SK-N-MC (cell line): ENCODE measurements at regions not wholly inside any gene's neighbourhood (a gene's known extent, or its start where the extent isn't known, plus 50 kb on each side); places are given as distances from the start of the nearest gene placed in this dataset.

ENCODE experiments used
- DNase-seq: peaks from one replicate; pipeline ENCODE4 v3.0.0-alpha.2; 2011; ENCODE audit warnings: low read depth, low spot score
- H3K27ac ChIP-seq: fragments of 200-600 bp; sonication (generic); 2 replicates; pipeline ENCODE4 v1.5.1; 2016; ENCODE audit warnings: mixed run types
- H3K36me3 ChIP-seq: fragments of 200-600 bp; sonication (generic); 2 replicates; pipeline ENCODE4 v1.6.1; 2017; ENCODE audit warnings: antibody characterized with exemption, low read length, mixed read lengths; ENCODE audit not compliant: insufficient read depth
- H3K4me3 ChIP-seq: fragments of 200-600 bp; sonication (generic); 2 replicates; pipeline ENCODE4 v1.5.1; 2016
- H3K9ac ChIP-seq: fragments of 200-600 bp; sonication (generic); 2 replicates; pipeline ENCODE4 v1.8.0; 2017; ENCODE audit warnings: mixed run types, mixed read lengths; ENCODE audit not compliant: insufficient read length
- H3K9me3 ChIP-seq: fragments of 200-600 bp; sonication (generic); 2 replicates; pipeline ENCODE4 v1.6.1; 2017; ENCODE audit warnings: low read depth, mild to moderate bottlenecking, antibody characterized with exemption, low read length, moderate library complexity, mixed read lengths
- EZH2 ChIP-seq: fragments of 200-600 bp; sonication (generic); IDR thresholded peaks from one replicate; pipeline ENCODE4 v1.6.1; 2017; ENCODE audit warnings: antibody characterized with exemption
- FOXP2 ChIP-seq: optimal IDR thresholded peaks from 2 replicates; pipeline ENCODE3; 2011; ENCODE audit warnings: mild to moderate bottlenecking, moderate library complexity; ENCODE audit not compliant: insufficient read depth; ENCODE audit errors: extremely low read length, control extremely low read depth
- POLR2AphosphoS5 ChIP-seq: IDR thresholded peaks from 2 replicates; pipeline ENCODE4 v1.6.1; 2012; ENCODE audit warnings: mild to moderate bottlenecking, low read depth, low read length, borderline replicate concordance

- TF ChIP-seq FOXP2 (no peak), EZH2 (no peak), POLR2AphosphoS5 (no peak)
- DNase-seq = no peak
- H3K27ac ChIP-seq = no peak overlapping the region
- no peaks in the 10 kb centered on the region; the same call in 1 of the 2 replicates for H3K9me3 ChIP-seq
- no peak overlapping the region for H3K4me3 ChIP-seq
- H3K9ac ChIP-seq = no peak overlapping the region
- no peaks in the 10 kb centered on the region for H3K36me3 ChIP-seq
These were observed 305.4 kb upstream of the NDST4 start for GRCh38 chr4:115418635-115419396.

GRCh38 chr4:115396034-115396433 is 282.6 kb upstream of the NDST4 start:
- Histone ChIP-seq H3K4me3 (no peak overlapping the region), H3K9me3 (no peaks in the 10 kb centered on the region), H3K9ac (no peak overlapping the region), H3K27ac (no peak overlapping the region), H3K36me3 (no peaks in the 10 kb centered on the region)
- no peak for TF ChIP-seq EZH2
- TF ChIP-seq FOXP2 = no peak
- TF ChIP-seq POLR2AphosphoS5 = no peak
- no peak for DNase-seq

GRCh38 chr4:115376866-115377265 is 263.4 kb upstream of the NDST4 start:
- H3K9me3 ChIP-seq = no peaks in the 10 kb centered on the region
- H3K27ac ChIP-seq = no peak overlapping the region
- no peak for DNase-seq
- TF ChIP-seq POLR2AphosphoS5 (no peak), EZH2 (no peak), FOXP2 (no peak)
- no peaks in the 10 kb centered on the region for H3K36me3 ChIP-seq
- no peak overlapping the region for H3K9ac ChIP-seq
- H3K4me3 ChIP-seq = no peak overlapping the region

GRCh38 chr4:115374621-115375020 is 261.2 kb upstream of the NDST4 start:
- H3K36me3 ChIP-seq = no peaks in the 10 kb centered on the region
- H3K4me3 ChIP-seq = no peak overlapping the region
- TF ChIP-seq POLR2AphosphoS5 = no peak
- no peak for DNase-seq
- no peak overlapping the region for H3K27ac ChIP-seq
- H3K9me3 ChIP-seq = no peaks in the 10 kb centered on the region
- no peak overlapping the region for H3K9ac ChIP-seq

- peak overlapping the region; percentile 77 for H3K27ac ChIP-seq
- no peaks in the 10 kb centered on the region for H3K36me3 ChIP-seq
- no peak for TF ChIP-seq FOXP2
- TF ChIP-seq EZH2 = no peak
- TF ChIP-seq POLR2AphosphoS5 = no peak
- no peaks in the 10 kb centered on the region for H3K9me3 ChIP-seq
- H3K9ac ChIP-seq = peak overlapping the region; percentile 14
- DNase-seq = no peak
- H3K4me3 ChIP-seq = peak overlapping the region; percentile 37; the same call in 1 of the 2 replicates
These were observed 257.1 kb upstream of the NDST4 start for GRCh38 chr4:115370490-115370889.

- TF ChIP-seq FOXP2 (no peak), POLR2AphosphoS5 (no peak)
- Histone ChIP-seq H3K9ac (no peak overlapping the region), H3K27ac (peak overlapping the region; percentile 77), H3K4me3 (no peak overlapping the region; the same call in 1 of the 2 replicates), H3K36me3 (no peaks in the 10 kb centered on the region), H3K9me3 (no peaks in the 10 kb centered on the region)
- DNase-seq = no peak
These were observed 256.6 kb upstream of the NDST4 start for GRCh38 chr4:115370012-115370411.

GRCh38 chr4:115366390-115366789 is 253.0 kb upstream of the NDST4 start:
- Histone ChIP-seq H3K9me3 (no peaks in the 10 kb centered on the region), H3K27ac (no peak overlapping the region), H3K36me3 (no peaks in the 10 kb centered on the region), H3K9ac (no peak overlapping the region), H3K4me3 (no peak overlapping the region)
- no peak for DNase-seq
- TF ChIP-seq POLR2AphosphoS5 (no peak), FOXP2 (no peak), EZH2 (no peak)

GRCh38 chr4:115365185-115365584 is 251.8 kb upstream of the NDST4 start:
- H3K4me3 ChIP-seq = no peak overlapping the region
- TF ChIP-seq EZH2 = no peak
- no peak overlapping the region for H3K27ac ChIP-seq
- no peak for DNase-seq
- H3K36me3 ChIP-seq = no peaks in the 10 kb centered on the region
- H3K9me3 ChIP-seq = peaks cover 3% of the 10 kb centered on the region; the same call in 1 of the 2 replicates
- no peak overlapping the region for H3K9ac ChIP-seq

- Histone ChIP-seq H3K36me3 (no peaks in the 10 kb centered on the region), H3K27ac (no peak overlapping the region), H3K4me3 (no peak overlapping the region), H3K9ac (no peak overlapping the region), H3K9me3 (peaks cover 3% of the 10 kb centered on the region; the same call in 1 of the 2 replicates)
- no peak for DNase-seq
- no peak for TF ChIP-seq FOXP2
- TF ChIP-seq POLR2AphosphoS5 = no peak
- no peak for TF ChIP-seq EZH2
These were observed 248.4 kb upstream of the NDST4 start for GRCh38 chr4:115361781-115362180.
